Tibial nerve (tissue), 4 donors: ENCODE measurements at regions not wholly inside any gene's neighbourhood (a gene's known extent, or its start where the extent isn't known, plus 50 kb on each side); places are given as distances from the start of the nearest gene placed in this dataset.

Source experiments
- EP300 ChIP-seq, 2 donors: sonication (generic); formaldehyde crosslinking; IDR thresholded peaks; one replicate each; pipeline ENCODE4 v1.6.1; 2017; ENCODE audit warnings: antibody characterized with exemption in 2 of 2, mild to moderate bottlenecking in 1 of 2
- POLR2A ChIP-seq, 2 donors: fragments of 450-650 bp; IDR thresholded peaks; one replicate each; pipeline ENCODE4 v1.6.1; 2017; ENCODE audit warnings: antibody characterized with exemption in 2 of 2, mild to moderate bottlenecking in 2 of 2, moderate library complexity in 2 of 2
- TF ChIP-seq, protein P1 (sequence below), 5 experiments: fragments of 200-600 bp in 3 of 5; fragments of 450-650 bp in 2 of 5; sonication (generic) in 3 of 5; IDR thresholded peaks; one replicate each; pipeline ENCODE4 v1.5.1; 2016 to 2019; ENCODE audit warnings: antibody characterized with exemption in 5 of 5, mild to moderate bottlenecking in 3 of 5, moderate library complexity in 2 of 5

DNA sequence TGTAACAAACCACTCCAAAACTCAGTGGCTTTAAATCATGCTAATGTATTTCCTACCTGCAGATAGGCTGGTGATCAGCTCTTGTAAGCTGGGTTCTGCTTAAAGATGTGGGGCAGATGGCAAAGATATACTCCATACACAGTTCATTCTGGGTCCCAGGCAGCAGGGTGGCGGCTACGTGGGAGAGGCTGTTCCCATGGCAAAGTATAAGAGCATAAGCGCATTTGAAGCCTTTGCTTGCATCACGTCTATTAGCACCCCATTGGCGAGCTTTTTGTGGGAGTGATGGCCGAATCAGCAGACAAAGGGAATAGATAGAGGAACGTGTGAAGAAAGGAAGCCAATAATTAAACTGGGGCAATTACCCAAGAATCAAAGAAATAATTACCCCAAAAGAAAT lies 523.1 kb downstream of the SPATA31D1 start:
- TF ChIP-seq, protein P1, sequence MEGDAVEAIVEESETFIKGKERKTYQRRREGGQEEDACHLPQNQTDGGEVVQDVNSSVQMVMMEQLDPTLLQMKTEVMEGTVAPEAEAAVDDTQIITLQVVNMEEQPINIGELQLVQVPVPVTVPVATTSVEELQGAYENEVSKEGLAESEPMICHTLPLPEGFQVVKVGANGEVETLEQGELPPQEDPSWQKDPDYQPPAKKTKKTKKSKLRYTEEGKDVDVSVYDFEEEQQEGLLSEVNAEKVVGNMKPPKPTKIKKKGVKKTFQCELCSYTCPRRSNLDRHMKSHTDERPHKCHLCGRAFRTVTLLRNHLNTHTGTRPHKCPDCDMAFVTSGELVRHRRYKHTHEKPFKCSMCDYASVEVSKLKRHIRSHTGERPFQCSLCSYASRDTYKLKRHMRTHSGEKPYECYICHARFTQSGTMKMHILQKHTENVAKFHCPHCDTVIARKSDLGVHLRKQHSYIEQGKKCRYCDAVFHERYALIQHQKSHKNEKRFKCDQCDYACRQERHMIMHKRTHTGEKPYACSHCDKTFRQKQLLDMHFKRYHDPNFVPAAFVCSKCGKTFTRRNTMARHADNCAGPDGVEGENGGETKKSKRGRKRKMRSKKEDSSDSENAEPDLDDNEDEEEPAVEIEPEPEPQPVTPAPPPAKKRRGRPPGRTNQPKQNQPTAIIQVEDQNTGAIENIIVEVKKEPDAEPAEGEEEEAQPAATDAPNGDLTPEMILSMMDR (IDR thresholded peaks at IDR 0.05) = no peak
- TF ChIP-seq POLR2A (IDR thresholded peaks at IDR 0.05) (no peak), EP300 (IDR thresholded peaks at IDR 0.05) (no peak)
